ENCODE measurements at regions not wholly inside any gene's neighbourhood (a gene's known extent, or its start where the extent isn't known, plus 50 kb on each side); places are given as distances from the start of the nearest gene placed in this dataset.

- TF ChIP-seq CTCF (IDR thresholded peaks at IDR 0.05), result no peak
- TF ChIP-seq ZFX (IDR thresholded peaks at IDR 0.05; ENCODE audit: borderline replicate concordance), result no peak
Measured at GRCh38 chr9:107940616-107941595, 451.3 kb upstream of the KLF4 start.

Measured in 22Rv1 (cell line).